ENCODE measurements at regions not wholly inside any gene's neighbourhood (a gene's known extent, or its start where the extent isn't known, plus 50 kb on each side); places are given as distances from the start of the nearest gene placed in this dataset.

DNA sequence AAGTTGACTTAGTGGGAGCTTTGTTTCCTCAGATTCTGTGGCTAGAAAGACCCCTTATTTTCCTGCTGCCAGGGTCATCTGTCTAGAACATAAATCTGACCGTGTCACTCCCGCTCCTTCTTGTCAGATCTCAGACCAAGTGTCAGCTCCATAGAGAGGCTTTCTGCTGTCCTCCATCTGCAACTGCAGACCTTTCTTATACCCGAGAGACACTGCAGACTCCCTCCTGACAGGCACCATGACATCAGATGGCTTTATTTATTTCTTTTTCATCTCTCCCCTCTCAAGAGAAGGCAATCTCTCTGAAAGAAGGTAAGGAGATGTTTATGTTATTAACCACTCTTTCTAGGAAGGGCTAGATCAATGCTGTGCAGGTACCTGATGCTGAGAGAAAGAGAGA is 726.5 kb downstream of the UQCRFS1 start:
- no TSS peak for BruUV-seq (replicated peaks)
- no peak for DNase-seq (ENCODE audit: low spot score)
- peaks cover 20% of the 10 kb centered on the region for H3K9me3 ChIP-seq (ENCODE audit: low read depth, low read length, poor library complexity, severe bottlenecking)
- no peaks in the 10 kb centered on the region for H3K4me1 ChIP-seq (ENCODE audit: insufficient read depth, low read length, poor library complexity, severe bottlenecking)
- intact Hi-C loops (cut with micrococcal nuclease; ENCODE audit: unreplicated experiment): no loop called here
- ChIA-PET POLR2A (ENCODE audit: low non-redundant PET) (no interaction called here), CTCF (no interaction called here)
- H3K27me3 ChIP-seq (replicated peaks; ENCODE audit: insufficient read depth, low read depth, low read length, poor library complexity): no peaks in the 10 kb centered on the region
- H3K4me3 ChIP-seq (ENCODE audit: low read depth, low read length, poor library complexity, severe bottlenecking): no peak overlapping the region
- no peaks in the 10 kb centered on the region for H3K36me3 ChIP-seq (ENCODE audit: insufficient read depth, low read length, poor library complexity, severe bottlenecking)
- H3K27ac ChIP-seq (ENCODE audit: low read depth, low read length, poor library complexity, severe bottlenecking): no peak overlapping the region
- TF ChIP-seq EZH2 (IDR thresholded peaks at IDR 0.05; ENCODE audit: borderline replicate concordance, low read depth, low read length, poor library complexity, severe bottlenecking): no peak
- TF ChIP-seq, protein P1, sequence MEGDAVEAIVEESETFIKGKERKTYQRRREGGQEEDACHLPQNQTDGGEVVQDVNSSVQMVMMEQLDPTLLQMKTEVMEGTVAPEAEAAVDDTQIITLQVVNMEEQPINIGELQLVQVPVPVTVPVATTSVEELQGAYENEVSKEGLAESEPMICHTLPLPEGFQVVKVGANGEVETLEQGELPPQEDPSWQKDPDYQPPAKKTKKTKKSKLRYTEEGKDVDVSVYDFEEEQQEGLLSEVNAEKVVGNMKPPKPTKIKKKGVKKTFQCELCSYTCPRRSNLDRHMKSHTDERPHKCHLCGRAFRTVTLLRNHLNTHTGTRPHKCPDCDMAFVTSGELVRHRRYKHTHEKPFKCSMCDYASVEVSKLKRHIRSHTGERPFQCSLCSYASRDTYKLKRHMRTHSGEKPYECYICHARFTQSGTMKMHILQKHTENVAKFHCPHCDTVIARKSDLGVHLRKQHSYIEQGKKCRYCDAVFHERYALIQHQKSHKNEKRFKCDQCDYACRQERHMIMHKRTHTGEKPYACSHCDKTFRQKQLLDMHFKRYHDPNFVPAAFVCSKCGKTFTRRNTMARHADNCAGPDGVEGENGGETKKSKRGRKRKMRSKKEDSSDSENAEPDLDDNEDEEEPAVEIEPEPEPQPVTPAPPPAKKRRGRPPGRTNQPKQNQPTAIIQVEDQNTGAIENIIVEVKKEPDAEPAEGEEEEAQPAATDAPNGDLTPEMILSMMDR (conservative IDR thresholded peaks at IDR 0.05; ENCODE audit: low read depth, low read length): no peak

DNA sequence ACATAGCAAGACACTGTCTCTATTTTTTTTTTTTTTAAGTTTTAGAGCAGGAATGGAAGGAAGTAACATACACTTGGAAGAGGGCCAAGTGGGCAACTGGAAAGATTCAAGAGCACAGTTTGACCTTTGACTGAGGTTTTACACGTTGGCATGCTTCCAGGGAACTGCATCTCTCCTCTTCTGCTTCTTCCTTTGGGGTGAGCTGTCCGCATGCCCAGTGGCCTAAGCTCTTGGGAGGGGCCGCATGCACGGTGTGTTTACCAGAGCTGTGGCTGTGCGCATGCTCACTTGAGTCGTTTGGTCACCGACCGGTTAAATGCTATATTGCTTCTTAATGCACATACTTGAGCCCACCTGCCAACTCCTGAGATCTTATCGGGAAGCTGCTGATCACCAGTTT is 727.7 kb downstream of the UQCRFS1 start:
- H3K27ac ChIP-seq (ENCODE audit: low read depth, low read length, poor library complexity, severe bottlenecking): no peak overlapping the region
- H3K9me3 ChIP-seq (ENCODE audit: low read depth, low read length, poor library complexity, severe bottlenecking): peaks cover 24% of the 10 kb centered on the region
- no peak for TF ChIP-seq EZH2 (IDR thresholded peaks at IDR 0.05; ENCODE audit: borderline replicate concordance, low read depth, low read length, poor library complexity, severe bottlenecking)
- TF ChIP-seq, protein P1 (conservative IDR thresholded peaks at IDR 0.05; ENCODE audit: low read depth, low read length): no peak
- CTCF ChIA-PET: no interaction called here
- POLR2A ChIA-PET (ENCODE audit: low non-redundant PET): no interaction called here
- H3K4me3 ChIP-seq (ENCODE audit: low read depth, low read length, poor library complexity, severe bottlenecking): no peak overlapping the region
- no peaks in the 10 kb centered on the region for H3K36me3 ChIP-seq (ENCODE audit: insufficient read depth, low read length, poor library complexity, severe bottlenecking)
- BruUV-seq (replicated peaks): no TSS peak
- no peaks in the 10 kb centered on the region for H3K27me3 ChIP-seq (replicated peaks; ENCODE audit: insufficient read depth, low read depth, low read length, poor library complexity)
- no peaks in the 10 kb centered on the region for H3K4me1 ChIP-seq (ENCODE audit: insufficient read depth, low read length, poor library complexity, severe bottlenecking)
- no peak for DNase-seq (ENCODE audit: low spot score)
- intact Hi-C loops (cut with micrococcal nuclease; ENCODE audit: unreplicated experiment): no loop called here

DNA sequence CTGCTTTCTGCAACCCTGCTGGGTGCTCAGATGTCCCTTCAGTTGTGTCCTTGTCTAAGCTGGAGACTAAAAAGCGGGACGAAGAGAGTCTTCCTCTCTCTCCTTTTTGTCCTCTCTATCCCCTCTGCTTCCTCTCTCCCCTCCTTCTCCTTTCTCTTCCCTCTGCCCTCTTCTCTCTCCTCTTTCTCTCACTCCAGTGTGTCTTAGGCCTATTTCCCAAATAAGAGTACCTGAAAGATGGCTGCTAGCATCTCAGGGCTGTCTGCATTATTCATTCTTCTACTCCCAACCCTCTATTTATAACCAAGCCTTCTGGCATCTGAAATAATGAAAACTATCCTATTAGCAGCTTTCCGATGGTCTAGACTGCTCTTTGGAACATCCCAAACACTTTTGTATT is 729.8 kb downstream of the UQCRFS1 start:
- Histone ChIP-seq H3K27me3 (replicated peaks; ENCODE audit: insufficient read depth, low read depth, low read length, poor library complexity) (no peaks in the 10 kb centered on the region), H3K27ac (ENCODE audit: low read depth, low read length, poor library complexity, severe bottlenecking) (no peak overlapping the region), H3K4me3 (ENCODE audit: low read depth, low read length, poor library complexity, severe bottlenecking) (no peak overlapping the region), H3K36me3 (ENCODE audit: insufficient read depth, low read length, poor library complexity, severe bottlenecking) (no peaks in the 10 kb centered on the region), H3K4me1 (ENCODE audit: insufficient read depth, low read length, poor library complexity, severe bottlenecking) (no peaks in the 10 kb centered on the region), H3K9me3 (ENCODE audit: low read depth, low read length, poor library complexity, severe bottlenecking) (peaks cover 22% of the 10 kb centered on the region)
- intact Hi-C loops (cut with micrococcal nuclease; ENCODE audit: unreplicated experiment): no loop called here
- TF ChIP-seq EZH2 (IDR thresholded peaks at IDR 0.05; ENCODE audit: borderline replicate concordance, low read depth, low read length, poor library complexity, severe bottlenecking): no peak
- TF ChIP-seq, protein P1 (conservative IDR thresholded peaks at IDR 0.05; ENCODE audit: low read depth, low read length): no peak
- BruUV-seq (replicated peaks): no TSS peak
- CTCF ChIA-PET: no interaction called here
- DNase-seq (ENCODE audit: low spot score): no peak
- POLR2A ChIA-PET (ENCODE audit: low non-redundant PET): no interaction called here
